H9 (cell line): ENCODE measurements at regions not wholly inside any gene's neighbourhood (a gene's known extent, or its start where the extent isn't known, plus 50 kb on each side); places are given as distances from the start of the nearest gene placed in this dataset.

Source experiments
- DNase-seq: peaks from one replicate; pipeline ENCODE4 v3.0.0-alpha.2; 2017
- H2AFZ ChIP-seq: one replicate; pipeline ENCODE4 v1.6.1; 2013; ENCODE audit warnings: mild to moderate bottlenecking, low read length, control low read depth, moderate library complexity
- H2AK5ac ChIP-seq: 2 replicates; pipeline ENCODE4 v1.6.1; 2013; ENCODE audit warnings: low read length, control low read depth, mixed read lengths; ENCODE audit not compliant: insufficient read length
- H2BK120ac ChIP-seq: one replicate; pipeline ENCODE4 v1.6.1; 2013; ENCODE audit warnings: low read depth, mild to moderate bottlenecking, low read length, control low read depth, inconsistent platforms; ENCODE audit not compliant: poor library complexity, severe bottlenecking
- H2BK12ac ChIP-seq: 2 replicates; pipeline ENCODE4 v1.6.1; 2013; ENCODE audit warnings: low read length, control low read depth, mixed read lengths, low read depth; ENCODE audit not compliant: insufficient read length
- H2BK15ac ChIP-seq: 2 replicates; pipeline ENCODE4 v1.6.1; 2013; ENCODE audit warnings: low read depth, low read length, control low read depth
- H2BK20ac ChIP-seq: one replicate; pipeline ENCODE4 v1.6.1; 2013; ENCODE audit warnings: low read depth, mild to moderate bottlenecking, low read length, control low read depth, inconsistent platforms; ENCODE audit not compliant: poor library complexity, severe bottlenecking
- H2BK5ac ChIP-seq: 2 replicates; pipeline ENCODE4 v1.6.1; 2013; ENCODE audit warnings: low read length, control low read depth, mixed read lengths; ENCODE audit not compliant: insufficient read length
- H3K14ac ChIP-seq: 2 replicates; pipeline ENCODE4 v1.6.1; 2013; ENCODE audit warnings: low read length, control low read depth; ENCODE audit not compliant: insufficient read depth
- H3K18ac ChIP-seq: 2 replicates; pipeline ENCODE4 v1.6.1; 2013; ENCODE audit warnings: low read depth, mild to moderate bottlenecking, mixed read lengths, low read length, control low read depth; ENCODE audit not compliant: insufficient read length
- H3K23ac ChIP-seq: 2 replicates; pipeline ENCODE4 v1.6.1; 2013; ENCODE audit warnings: low read length, control low read depth, mixed read lengths, low read depth; ENCODE audit not compliant: insufficient read length
- H3K23me2 ChIP-seq: 2 replicates; pipeline ENCODE4 v1.6.1; 2013; ENCODE audit warnings: low read depth, mild to moderate bottlenecking, mixed read lengths, low read length, control low read depth; ENCODE audit not compliant: insufficient read length, poor library complexity, severe bottlenecking
- H3K27ac ChIP-seq: 2 replicates; pipeline ENCODE4 v1.5.1; 2013; ENCODE audit warnings: low read length, control low read depth, mixed read lengths, low read depth; ENCODE audit not compliant: insufficient read length
- H3K27me3 ChIP-seq: 2 replicates; pipeline ENCODE4 v1.6.1; 2013; ENCODE audit warnings: low read length, control low read depth, inconsistent platforms; ENCODE audit not compliant: insufficient read depth
- H3K4ac ChIP-seq: 2 replicates; pipeline ENCODE4 v1.6.1; 2013; ENCODE audit warnings: low read depth, mild to moderate bottlenecking, control low read depth, inconsistent platforms, low read length, moderate library complexity
- H3K4me1 ChIP-seq: 2 replicates; pipeline ENCODE4 v1.6.1; 2013; ENCODE audit warnings: low read length, control low read depth, inconsistent platforms; ENCODE audit not compliant: insufficient read depth
- H3K4me2 ChIP-seq: 2 replicates; pipeline ENCODE4 v1.6.1; 2013; ENCODE audit warnings: low read length, control low read depth, mixed read lengths; ENCODE audit not compliant: insufficient read length, insufficient read depth
- H3K56ac ChIP-seq: 2 replicates; pipeline ENCODE4 v1.6.1; 2013; ENCODE audit warnings: low read depth, mild to moderate bottlenecking, mixed read lengths, low read length, control low read depth; ENCODE audit not compliant: insufficient read length
- H3K79me1 ChIP-seq: 2 replicates; pipeline ENCODE4 v1.6.1; 2013; ENCODE audit warnings: low read depth, mild to moderate bottlenecking, moderate library complexity, low read length, control low read depth, inconsistent platforms; ENCODE audit not compliant: insufficient read depth, poor library complexity, severe bottlenecking
- H3K79me2 ChIP-seq: 2 replicates; pipeline ENCODE4 v1.6.1; 2013; ENCODE audit warnings: low read length, control low read depth, inconsistent platforms; ENCODE audit not compliant: insufficient read depth
- H3K9ac ChIP-seq: 2 replicates; pipeline ENCODE4 v1.6.1; 2013; ENCODE audit warnings: low read length, control low read depth, mixed read lengths; ENCODE audit not compliant: insufficient read length; ENCODE audit errors: extremely low read depth
- H3K9me3 ChIP-seq: one replicate; pipeline ENCODE4 v1.6.1; 2013; ENCODE audit warnings: low read depth, low read length, inconsistent platforms; ENCODE audit not compliant: control insufficient read depth
- H3T11ph ChIP-seq: one replicate; pipeline ENCODE4 v1.6.1; 2013; ENCODE audit warnings: mild to moderate bottlenecking, low read length, control low read depth, inconsistent platforms
- H4K20me1 ChIP-seq: one replicate; pipeline ENCODE4 v1.6.1; 2013; ENCODE audit not compliant: control insufficient read depth, insufficient read length, insufficient read depth
- H4K5ac ChIP-seq: 2 replicates; pipeline ENCODE4 v1.6.1; 2013; ENCODE audit warnings: low read depth, mild to moderate bottlenecking, mixed read lengths, low read length, control low read depth; ENCODE audit not compliant: insufficient read length
- H4K8ac ChIP-seq: replicated peaks from 2 replicates; pipeline ENCODE4 v1.6.1; 2013; ENCODE audit warnings: low read length, control low read depth, mixed read lengths, low read depth; ENCODE audit not compliant: insufficient read length
- H4K91ac ChIP-seq: 2 replicates; pipeline ENCODE4 v1.6.1; 2013; ENCODE audit warnings: low read depth, mild to moderate bottlenecking, moderate library complexity, mixed read lengths, low read length, control low read depth; ENCODE audit not compliant: insufficient read length
- H3K27ac Mint-ChIP-seq, 3 experiments: 2 replicates in 2 of 3; 3 replicates in 1 of 3; pipeline ENCODE4 v1.8.0; 2020 to 2021; ENCODE audit warnings: mixed read lengths in 3 of 3, mild to moderate bottlenecking in 1 of 3, moderate library complexity in 1 of 3
- H3K27me3 Mint-ChIP-seq: 2 replicates; pipeline ENCODE4 v1.8.0; 2021; ENCODE audit warnings: low read depth, mild to moderate bottlenecking, moderate library complexity, mixed read lengths
- H3K36me3 Mint-ChIP-seq, 3 experiments: 2 replicates in 2 of 3; 3 replicates in 1 of 3; pipeline ENCODE4 v1.8.0; 2020 to 2021; ENCODE audit warnings: low read depth in 3 of 3, mixed read lengths in 3 of 3; ENCODE audit not compliant: insufficient read depth in 1 of 3
- H3K4me1 Mint-ChIP-seq, 2 experiments: 2 replicates each; pipeline ENCODE4 v1.8.0; 2020; ENCODE audit warnings: mixed read lengths in 2 of 2
- H3K4me3 Mint-ChIP-seq, 2 experiments: 2 replicates in 1 of 2; 3 replicates in 1 of 2; pipeline ENCODE4 v1.8.0; 2020 to 2021; ENCODE audit warnings: mild to moderate bottlenecking in 2 of 2, mixed read lengths in 2 of 2, moderate library complexity in 1 of 2
- H3K9me3 Mint-ChIP-seq, 2 experiments: 2 replicates in 1 of 2; 3 replicates in 1 of 2; pipeline ENCODE4 v1.8.0; 2020; ENCODE audit warnings: mild to moderate bottlenecking in 2 of 2, mixed read lengths in 2 of 2, moderate library complexity in 1 of 2
- WGBS: extraction: QIAGEN DNeasy Blood & Tissue Kit; methylation state at CpG from one replicate; pipeline ENCODE4 v1.1.7; 2013; ENCODE audit warnings: missing lambda C conversion rate, low lambda C conversion rate, mixed read lengths; ENCODE audit not compliant: insufficient read length; ENCODE audit errors: extremely low coverage; 5-methylcytosine and 5-hydroxymethylcytosine counted together
- TF ChIP-seq, protein P1 (sequence below): fragments of 200-600 bp; sonication (generic); conservative IDR thresholded peaks from 3 replicates; pipeline ENCODE4 v1.8.0; 2021; ENCODE audit warnings: antibody characterized with exemption, mild to moderate bottlenecking

- no peak overlapping the region for H2BK15ac ChIP-seq
- no peak overlapping the region for H3T11ph ChIP-seq
- H3K79me1 ChIP-seq: no peaks in the 10 kb centered on the region
- no peak overlapping the region for H4K5ac ChIP-seq
- no peak overlapping the region for H3K56ac ChIP-seq
- Mint-ChIP-seq H3K27ac (peak overlapping the region in 1 of 3 experiments; percentile 71; a peak in 2 of 7 replicates), H3K36me3 (no peaks in the 10 kb centered on the region), H3K27me3 (no peaks in the 10 kb centered on the region), H3K4me1 (peaks cover 16 to 18% of the 10 kb centered on the region in 2 experiments), H3K4me3 (no peak overlapping the region), H3K9me3 (no peaks in the 10 kb centered on the region)
- DNase-seq: no peak
- H4K20me1 ChIP-seq: no peaks in the 10 kb centered on the region
- H2BK5ac ChIP-seq: no peak overlapping the region
- no peak overlapping the region for H3K27ac ChIP-seq
- H2BK120ac ChIP-seq: no peak overlapping the region
- no peak overlapping the region for H2BK20ac ChIP-seq
- no peaks in the 10 kb centered on the region for H3K9me3 ChIP-seq
- H4K8ac ChIP-seq: no peak overlapping the region
- no peak overlapping the region for H4K91ac ChIP-seq
- no peaks in the 10 kb centered on the region; the same call in 1 of the 2 replicates for H3K4me1 ChIP-seq
- H3K23me2 ChIP-seq: no peaks in the 10 kb centered on the region
- no peak overlapping the region for H3K23ac ChIP-seq
- H2BK12ac ChIP-seq: no peak overlapping the region
- WGBS: no CpG with 5 or more reads among the region's 5 CpGs
- no peak overlapping the region for H3K14ac ChIP-seq
- H3K27me3 ChIP-seq: no peaks in the 10 kb centered on the region
- peak overlapping the region; percentile 65 for H2AFZ ChIP-seq
- H3K79me2 ChIP-seq: no peaks in the 10 kb centered on the region
- TF ChIP-seq, protein P1, sequence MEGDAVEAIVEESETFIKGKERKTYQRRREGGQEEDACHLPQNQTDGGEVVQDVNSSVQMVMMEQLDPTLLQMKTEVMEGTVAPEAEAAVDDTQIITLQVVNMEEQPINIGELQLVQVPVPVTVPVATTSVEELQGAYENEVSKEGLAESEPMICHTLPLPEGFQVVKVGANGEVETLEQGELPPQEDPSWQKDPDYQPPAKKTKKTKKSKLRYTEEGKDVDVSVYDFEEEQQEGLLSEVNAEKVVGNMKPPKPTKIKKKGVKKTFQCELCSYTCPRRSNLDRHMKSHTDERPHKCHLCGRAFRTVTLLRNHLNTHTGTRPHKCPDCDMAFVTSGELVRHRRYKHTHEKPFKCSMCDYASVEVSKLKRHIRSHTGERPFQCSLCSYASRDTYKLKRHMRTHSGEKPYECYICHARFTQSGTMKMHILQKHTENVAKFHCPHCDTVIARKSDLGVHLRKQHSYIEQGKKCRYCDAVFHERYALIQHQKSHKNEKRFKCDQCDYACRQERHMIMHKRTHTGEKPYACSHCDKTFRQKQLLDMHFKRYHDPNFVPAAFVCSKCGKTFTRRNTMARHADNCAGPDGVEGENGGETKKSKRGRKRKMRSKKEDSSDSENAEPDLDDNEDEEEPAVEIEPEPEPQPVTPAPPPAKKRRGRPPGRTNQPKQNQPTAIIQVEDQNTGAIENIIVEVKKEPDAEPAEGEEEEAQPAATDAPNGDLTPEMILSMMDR: no peak
- H3K4me2 ChIP-seq: no peak overlapping the region
- no peak overlapping the region for H3K4ac ChIP-seq
- H3K18ac ChIP-seq: no peak overlapping the region
- no peak overlapping the region for H2AK5ac ChIP-seq
- no peak overlapping the region for H3K9ac ChIP-seq
These were observed 154.9 kb upstream of the KRR1 start for GRCh38 chr12:75666126-75666938.
